T-helper 1 cell (primary cell): ENCODE measurements at regions not wholly inside any gene's neighbourhood (a gene's known extent, or its start where the extent isn't known, plus 50 kb on each side); places are given as distances from the start of the nearest gene placed in this dataset.
"Not testable (repeated sequence)": the region's sequence is repeated elsewhere in the genome, so short reads cannot be mapped to it uniquely, and the experiment has no call there.

Source experiments
- DNase-seq, 5 donors: peaks; one replicate each; pipeline ENCODE4 v3.0.0-alpha.2; 2012 to 2020

DNA sequence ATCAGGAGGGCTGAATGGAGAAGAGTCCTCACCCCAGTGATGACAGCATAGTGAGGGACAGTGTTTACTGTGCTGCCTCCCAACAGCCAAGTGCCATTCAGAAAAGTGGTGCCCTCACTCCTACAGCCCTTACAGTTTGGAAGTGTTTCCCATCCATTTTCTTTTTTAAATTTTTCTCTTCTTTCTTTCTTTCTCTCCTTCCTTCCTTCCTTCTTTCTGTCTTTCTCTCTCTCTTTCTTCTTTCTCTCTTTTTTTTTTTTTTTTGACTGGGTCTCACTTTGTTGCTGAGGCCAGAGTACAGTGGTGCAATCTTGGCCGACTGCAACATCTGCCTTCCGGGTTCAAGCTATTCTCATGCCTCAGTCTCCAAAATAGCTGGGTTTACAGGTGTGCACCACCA lies 755.3 kb downstream of the UQCRFS1 start:
- no peak for DNase-seq

- no peak for DNase-seq
Measured at GRCh38 chr19:28456708-28457320, 756.1 kb downstream of the UQCRFS1 start.

GRCh38 chr19:28456252-28456651 lies 756.7 kb downstream of the UQCRFS1 start:
- DNase-seq: no peak

- DNase-seq: no peak
Measured at GRCh38 chr19:28454083-28454482, 758.9 kb downstream of the UQCRFS1 start.

DNA sequence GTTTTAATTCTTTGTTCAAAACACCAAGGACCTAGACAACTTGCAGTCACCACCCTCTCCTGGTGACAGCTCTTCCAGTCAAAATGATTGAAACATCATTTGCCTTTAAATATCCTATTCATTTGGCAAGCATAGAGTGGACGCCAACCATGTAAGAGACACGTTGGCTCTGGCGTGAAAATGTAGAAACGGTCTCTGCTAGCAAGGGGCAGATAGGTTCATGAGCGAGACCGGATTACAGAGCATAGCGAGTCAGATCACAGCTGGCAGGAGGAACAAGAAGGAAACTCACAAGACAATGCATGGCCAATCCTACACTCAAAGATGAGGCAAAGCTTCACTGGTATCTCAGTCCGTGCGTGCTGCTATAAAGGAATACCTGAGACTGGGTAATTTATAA lies 759.5 kb downstream of the UQCRFS1 start:
- no peak for DNase-seq

DNA sequence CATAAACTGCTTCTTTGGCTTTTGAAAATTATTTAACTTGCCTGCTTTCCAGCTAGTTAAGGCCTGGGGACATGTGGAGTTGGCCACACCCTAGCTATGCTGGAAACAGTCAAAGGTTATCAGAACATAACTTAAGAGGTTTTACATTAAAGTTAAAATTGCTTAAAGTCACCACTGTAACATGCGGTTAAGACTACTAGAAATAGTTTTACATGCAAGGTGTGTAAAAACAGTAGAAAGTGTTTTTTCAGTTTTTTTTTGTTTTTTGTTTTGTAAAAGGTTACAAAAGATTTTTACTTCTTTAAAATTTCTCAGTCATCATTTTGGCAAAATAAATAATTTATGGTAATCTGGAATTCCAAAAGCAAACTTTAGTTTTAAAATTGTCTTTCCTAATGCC lies 763.1 kb downstream of the UQCRFS1 start:
- no peak for DNase-seq

DNA sequence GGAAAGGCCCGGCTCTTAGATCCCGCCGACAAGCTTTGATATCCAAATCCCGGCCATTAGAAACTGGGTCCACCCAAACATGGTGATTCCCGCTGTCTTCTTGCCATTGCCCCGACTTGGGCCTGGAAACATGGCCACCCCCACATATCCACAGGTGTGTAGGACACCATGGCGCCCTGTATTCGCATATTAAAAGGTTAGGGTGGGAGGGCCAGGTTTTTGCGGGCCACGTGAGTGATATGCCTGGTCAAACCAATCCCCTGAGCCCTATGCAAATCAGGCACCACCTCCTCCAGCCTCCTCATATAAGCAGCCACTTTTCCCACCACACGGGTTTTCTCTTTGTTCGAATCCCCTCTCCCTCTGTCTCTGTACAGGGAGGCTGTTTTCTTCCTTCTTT lies 766.4 kb downstream of the UQCRFS1 start:
- DNase-seq: no peak

DNA sequence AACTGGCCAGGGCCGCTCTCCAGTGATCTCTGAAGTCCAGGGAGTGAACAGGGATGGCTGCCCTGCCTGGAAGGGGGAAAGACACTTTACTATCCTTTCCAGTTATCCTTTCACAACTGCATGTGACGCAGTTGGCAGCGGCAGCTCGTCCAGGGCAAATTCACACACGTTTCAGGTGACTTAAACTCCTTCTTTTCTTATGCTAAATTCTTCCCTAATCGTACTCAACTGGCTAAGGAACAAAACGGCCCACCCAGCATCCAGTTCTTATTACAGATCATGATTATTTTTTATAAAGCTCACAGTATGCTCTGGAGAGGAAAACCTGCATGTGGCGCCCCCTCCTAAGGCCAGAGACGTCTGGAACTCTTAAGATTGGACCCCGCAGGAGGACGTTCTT lies 767.1 kb downstream of the UQCRFS1 start:
- no peak for DNase-seq

- no peak for DNase-seq
Measured at GRCh38 chr19:28444362-28444761, 768.6 kb downstream of the UQCRFS1 start.

DNA sequence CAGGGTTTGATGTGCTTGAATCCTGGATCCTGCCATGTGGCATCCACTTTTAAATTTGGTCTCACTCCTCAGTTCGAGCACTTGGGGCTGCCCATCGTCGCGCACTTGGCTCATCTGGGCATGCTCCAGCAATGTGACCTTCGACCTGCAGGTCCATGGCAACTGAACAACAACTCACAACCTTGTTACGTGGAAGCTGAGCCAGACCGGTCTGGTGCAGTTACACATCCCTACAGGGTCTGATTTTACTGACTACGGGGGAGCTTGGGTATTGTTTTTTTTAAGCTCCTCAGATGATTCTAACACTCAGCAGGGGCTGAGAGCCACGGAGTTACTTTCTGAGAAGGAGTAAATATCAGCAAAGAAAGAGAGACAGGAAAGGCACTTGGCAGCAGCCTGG lies 769.6 kb downstream of the UQCRFS1 start:
- no peak for DNase-seq

DNA sequence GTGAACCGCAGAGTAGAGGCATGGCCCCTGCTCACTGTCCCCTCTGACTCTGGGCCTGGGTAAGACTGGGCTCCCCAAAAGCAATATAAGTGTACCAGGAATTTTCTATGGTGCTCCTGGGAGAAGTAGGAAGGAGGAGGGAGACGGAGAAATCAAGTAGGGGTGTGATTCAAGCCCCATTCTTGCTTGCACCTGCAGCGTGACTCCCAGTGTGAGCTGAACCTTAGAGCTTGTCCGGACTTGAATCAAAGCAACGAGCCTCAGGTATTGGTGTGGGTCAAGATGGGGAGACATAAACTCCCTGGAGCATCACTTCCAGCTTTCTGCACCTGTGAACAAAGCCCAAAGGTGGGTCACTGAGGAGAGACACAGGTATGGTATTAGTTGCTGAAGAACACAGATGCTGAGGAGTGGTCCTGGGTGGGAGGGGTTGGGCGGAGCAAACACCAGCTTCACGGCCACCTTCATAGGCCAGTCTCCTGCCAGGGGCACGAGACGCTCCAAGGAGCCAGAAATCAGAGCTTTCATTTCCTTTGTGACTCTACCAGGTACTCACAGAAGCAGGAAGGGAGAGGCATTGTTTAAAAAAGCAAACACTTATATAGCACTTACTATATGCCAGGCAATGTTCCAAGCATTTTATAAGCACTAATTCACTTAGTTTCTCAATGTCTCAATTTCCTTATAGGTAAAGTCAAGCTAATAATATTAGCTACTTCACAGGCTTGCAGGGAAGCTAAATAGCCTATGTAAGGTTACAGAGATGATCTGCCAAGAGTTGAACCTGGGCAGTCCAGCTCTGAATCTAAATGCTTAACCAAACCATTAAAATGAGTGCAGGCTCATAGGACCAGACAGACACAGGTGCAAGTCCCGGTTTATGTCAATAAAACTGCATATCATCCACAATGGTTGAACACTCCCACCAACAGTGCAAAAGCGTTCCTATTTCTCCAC lies 775.3 kb downstream of the UQCRFS1 start:
- DNase-seq: no peak

DNA sequence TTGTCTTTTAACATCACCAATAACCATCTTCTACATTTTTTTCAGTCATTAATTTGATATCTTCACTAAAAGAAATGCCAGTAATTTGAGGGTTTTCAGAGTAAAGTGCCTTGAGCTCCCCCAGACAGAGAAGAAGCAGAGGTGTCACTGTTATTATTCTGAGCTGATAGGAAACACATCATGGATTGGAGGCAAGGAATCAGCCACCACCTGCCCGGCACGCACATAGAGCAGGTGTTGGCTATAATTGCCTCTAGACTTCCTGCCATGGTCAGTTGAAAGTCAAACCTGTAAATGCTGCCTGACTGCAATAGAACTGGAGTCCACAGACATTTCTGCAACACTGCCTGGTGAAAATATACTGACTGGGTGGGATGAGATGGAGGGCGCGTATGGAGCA lies 776.6 kb downstream of the UQCRFS1 start:
- DNase-seq: no peak

DNA sequence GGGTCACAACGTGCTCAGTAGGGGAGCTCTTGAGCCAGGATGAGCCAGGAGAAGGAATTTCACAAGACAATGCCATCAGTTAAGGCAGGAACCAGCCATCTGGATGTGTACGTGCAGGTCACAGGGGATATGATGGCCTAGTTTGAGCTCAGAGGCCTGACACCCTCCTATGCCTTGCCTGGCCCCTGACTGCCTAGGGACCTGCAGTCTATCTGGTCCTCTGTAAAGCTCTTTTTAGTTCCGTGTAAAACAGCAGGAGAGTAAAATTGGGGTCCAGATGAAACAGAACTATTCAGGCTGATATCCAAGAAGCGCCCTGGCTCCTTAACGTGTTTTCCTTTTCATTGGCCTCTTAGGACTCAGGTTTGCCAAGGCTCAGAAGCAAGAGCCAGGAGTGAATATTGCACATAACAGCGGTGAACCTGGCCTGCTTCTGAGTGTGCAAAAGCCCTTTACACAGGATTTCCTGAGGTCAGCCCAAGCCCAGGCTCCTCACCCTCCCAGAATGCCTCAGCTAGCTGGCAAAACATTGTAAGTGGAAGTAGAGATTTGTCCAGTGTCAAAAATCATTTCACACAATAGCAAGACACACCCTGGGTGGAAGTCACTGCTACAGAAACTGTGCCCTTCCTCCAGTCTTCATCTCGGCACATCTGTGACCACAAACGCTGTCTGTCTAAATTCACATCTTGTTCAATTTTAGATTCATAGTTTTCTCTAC lies 777.2 kb downstream of the UQCRFS1 start:
- DNase-seq: no peak

DNA sequence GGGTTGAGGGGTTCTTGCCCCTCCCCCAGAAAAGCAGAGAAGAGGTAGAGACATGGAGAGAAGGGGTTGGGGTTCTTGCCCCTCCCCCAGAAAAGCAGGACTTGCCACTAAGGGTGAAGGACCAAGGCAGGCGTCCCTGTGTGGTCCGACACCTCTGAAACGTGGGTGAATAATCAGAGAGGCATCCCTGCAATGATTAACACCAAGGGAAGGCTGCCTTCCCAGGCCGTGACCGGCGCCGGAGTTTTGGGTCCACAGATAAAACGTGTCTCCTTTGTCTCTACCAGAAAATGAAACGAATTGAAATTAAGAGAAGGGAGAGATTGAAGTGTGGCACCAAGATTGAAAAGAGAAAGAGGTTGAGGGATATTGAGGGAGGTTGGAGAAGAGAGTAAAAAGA lies 778.2 kb downstream of the UQCRFS1 start:
- not testable (repeated sequence) for DNase-seq

DNA sequence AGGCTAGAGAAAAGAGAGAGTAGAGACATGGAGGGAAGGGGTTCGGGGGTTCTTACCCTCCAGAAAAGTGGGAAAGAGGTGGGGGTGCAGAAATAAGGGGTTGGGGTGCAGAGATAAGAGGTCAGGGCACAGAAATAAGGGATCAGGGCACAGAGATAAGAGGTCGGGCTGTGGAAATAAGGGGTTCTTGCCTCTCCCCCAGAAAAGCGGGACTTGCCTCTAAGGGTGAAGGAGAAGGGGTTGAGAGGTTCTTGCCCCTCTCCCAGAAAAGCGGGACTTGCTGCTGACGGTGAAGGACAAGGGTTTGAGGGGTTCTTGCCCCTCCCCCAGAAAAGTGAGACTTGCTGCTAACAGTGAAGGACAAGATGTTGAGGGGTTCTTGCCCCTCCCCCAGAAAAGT lies 778.6 kb downstream of the UQCRFS1 start:
- not testable (repeated sequence) for DNase-seq

DNA sequence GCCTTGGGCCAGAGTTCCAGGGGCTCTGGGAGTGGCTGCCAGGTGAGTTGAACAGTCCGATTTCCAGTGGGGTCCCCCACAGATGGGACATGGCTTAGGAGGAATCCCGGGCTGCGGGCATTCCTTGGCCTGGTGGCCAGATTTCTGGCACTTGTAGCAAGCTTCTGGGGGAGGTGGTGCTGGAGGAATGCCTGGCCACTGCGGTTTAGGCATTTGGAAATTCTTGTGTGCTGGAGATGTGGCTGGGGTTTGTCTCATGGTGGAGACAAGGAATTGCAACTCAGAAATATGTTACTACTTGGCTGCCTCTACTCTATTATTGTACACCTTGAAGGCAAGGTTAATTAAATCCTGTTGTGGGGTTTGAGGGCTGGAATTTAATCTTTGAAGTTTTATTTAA lies 779.8 kb downstream of the UQCRFS1 start:
- DNase-seq: not testable (repeated sequence)

DNA sequence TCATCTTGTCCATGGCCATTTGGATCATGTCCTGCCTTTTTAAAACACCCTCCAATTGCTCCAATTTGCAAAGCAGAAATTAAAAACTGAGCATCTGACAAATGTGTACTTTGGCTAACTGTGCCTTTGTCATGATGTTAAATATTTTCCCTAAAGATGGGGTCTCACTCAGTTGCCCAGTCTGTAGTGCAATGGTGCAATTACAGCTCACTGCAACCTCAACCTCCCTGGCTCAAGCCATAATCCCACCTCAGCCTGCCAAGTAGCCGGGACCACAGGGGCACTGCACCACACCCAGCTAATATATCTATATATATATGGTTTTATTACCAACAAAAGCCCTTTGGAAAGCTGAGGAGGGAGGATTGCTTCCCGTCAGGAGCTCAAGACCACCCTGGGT lies 782.7 kb downstream of the UQCRFS1 start:
- DNase-seq: no peak

DNA sequence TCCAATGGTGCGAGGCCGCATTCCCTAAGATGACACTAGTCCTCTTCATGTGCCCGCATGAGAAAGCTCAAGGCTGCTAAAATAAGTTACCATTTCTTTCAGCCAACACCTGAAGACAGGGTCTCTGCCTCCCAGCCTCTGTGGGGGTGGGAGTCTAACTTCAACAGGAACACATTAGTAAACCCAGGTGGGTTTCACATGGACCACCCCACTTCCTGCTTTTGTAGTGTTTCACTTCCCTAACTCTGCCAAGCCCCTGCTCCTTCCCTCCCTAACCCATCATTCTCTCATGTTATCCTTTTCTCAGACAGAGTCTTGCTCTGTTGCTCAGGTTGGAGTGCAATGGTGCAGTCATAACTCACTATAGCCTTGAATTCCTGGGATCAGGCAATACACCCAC lies 783.6 kb downstream of the UQCRFS1 start:
- no peak for DNase-seq

DNA sequence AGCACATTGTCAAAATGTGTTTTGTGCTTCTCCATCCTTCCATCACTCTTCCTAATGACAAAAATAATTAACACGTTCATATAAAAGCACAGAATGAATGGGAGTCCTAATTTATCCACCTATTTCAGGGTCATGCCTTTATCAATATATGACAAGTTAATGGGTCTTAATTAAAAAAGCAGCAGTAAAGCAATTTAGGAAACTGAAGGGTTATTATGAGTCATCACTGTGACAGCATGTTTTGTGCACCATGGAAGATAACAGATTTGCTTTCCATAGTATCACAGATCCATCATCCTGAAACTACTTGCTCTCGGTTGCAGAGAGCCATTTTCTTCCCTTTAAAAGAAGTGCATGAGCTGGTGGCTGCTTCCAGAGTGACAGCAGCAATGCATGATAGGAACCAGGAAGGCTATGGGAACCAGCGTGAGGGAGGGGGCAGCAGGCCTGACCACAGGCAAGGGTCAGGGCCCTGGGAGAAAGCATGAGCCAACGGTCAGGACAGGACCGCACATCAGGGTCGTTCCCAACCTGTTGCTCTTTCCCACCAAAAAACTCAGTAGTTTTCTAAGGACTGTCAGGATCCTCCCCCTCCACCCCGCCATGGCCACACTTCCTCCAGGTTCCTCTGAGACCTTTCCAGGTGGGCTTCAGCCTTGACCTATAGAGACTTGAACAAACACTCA lies 784.1 kb downstream of the UQCRFS1 start:
- DNase-seq: no peak

- DNase-seq: no peak
Measured at GRCh38 chr19:28427376-28428083, 785.4 kb downstream of the UQCRFS1 start.

- DNase-seq: no peak
Measured at GRCh38 chr19:28426730-28427225, 786.2 kb downstream of the UQCRFS1 start.

DNA sequence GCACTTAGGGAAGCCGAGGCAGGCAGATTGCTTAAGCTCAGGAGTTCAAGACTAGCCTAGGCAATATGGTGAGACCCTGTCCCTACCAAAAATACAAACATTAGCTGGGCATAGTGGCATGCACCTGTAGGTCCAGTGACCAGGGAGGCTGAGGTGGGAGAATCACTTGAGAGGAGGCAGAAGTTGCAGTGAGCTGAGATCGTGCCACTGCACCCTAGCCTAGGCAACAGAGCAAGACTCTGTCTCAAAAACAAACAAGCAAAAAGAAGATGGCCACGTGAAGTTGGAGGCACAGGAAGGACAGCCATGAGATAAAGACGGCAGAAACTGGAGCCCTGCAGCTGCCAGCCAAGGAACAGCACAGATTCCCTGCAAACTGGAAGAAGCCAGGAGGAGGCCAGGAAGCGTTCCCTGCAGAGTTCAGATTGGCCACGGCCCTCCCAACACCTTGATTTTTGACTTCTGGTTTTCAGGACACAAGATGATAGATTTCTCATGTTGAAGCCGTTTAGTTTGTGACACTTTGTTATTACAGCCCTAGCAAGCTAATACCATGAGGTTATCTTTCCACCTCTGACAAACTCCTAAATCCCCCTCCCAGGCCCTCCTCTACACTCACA lies 786.7 kb downstream of the UQCRFS1 start:
- DNase-seq: no peak
